OCI-LY7 (cell line): ENCODE measurements at regions not wholly inside any gene's neighbourhood (a gene's known extent, or its start where the extent isn't known, plus 50 kb on each side); places are given as distances from the start of the nearest gene placed in this dataset.

Experiments
- BruUV-seq: library from RNA; stranded (reverse); fragments of 400-500 nt; replicated peaks from 2 replicates; lab custom pipeline; 2021; lab: Mats Ljungman, UMichigan
- CTCF ChIA-PET: fragments of 300-600 bp; sonication (Branson Sonifier 250); formaldehyde crosslinking; loops from one replicate; lab custom pipeline; 2022; ENCODE audit warnings: antibody characterized with exemption; ENCODE audit not compliant: unreplicated experiment; lab: Charles Lee
- POLR2A ChIA-PET: fragments of 300-600 bp; sonication (Branson Sonifier 250); formaldehyde crosslinking; loops from one replicate; lab custom pipeline; 2022; ENCODE audit warnings: antibody characterized with exemption; lab: Charles Lee
- DNase-seq: peaks from one replicate; pipeline ENCODE4 v3.0.0-alpha.2; 2015; ENCODE audit warnings: low spot score
- H2AFZ ChIP-seq: fragments of 200-600 bp; sonication (generic), shearing (Covaris generic); 2 replicates; pipeline ENCODE4 v1.6.1; 2014; ENCODE audit warnings: mild to moderate bottlenecking, antibody characterized with exemption, low read length, moderate library complexity
- H3K27ac ChIP-seq: fragments of 200-600 bp; sonication (generic); 2 replicates; pipeline ENCODE4 v1.5.1; 2014; ENCODE audit warnings: mixed run types, low read depth, mild to moderate bottlenecking, moderate library complexity, low read length, inconsistent platforms; ENCODE audit not compliant: poor library complexity, severe bottlenecking
- H3K36me3 ChIP-seq: fragments of 200-600 bp; sonication (generic); 2 replicates; pipeline ENCODE4 v1.6.1; 2014; ENCODE audit warnings: mild to moderate bottlenecking, antibody characterized with exemption, low read length, moderate library complexity, mixed read lengths; ENCODE audit not compliant: insufficient read depth
- H3K4me1 ChIP-seq: fragments of 200-600 bp; sonication (generic); 2 replicates; pipeline ENCODE4 v1.5.1; 2014; ENCODE audit warnings: mild to moderate bottlenecking, low read length; ENCODE audit not compliant: insufficient read depth, poor library complexity, severe bottlenecking
- H3K4me2 ChIP-seq: fragments of 200-600 bp; sonication (generic); 2 replicates; pipeline ENCODE4 v1.6.1; 2014; ENCODE audit warnings: mild to moderate bottlenecking, low read length
- H3K4me3 ChIP-seq: fragments of 200-600 bp; sonication (generic); 2 replicates; pipeline ENCODE4 v1.5.1; 2014; ENCODE audit warnings: mild to moderate bottlenecking, low read depth, low read length; ENCODE audit not compliant: poor library complexity, severe bottlenecking
- H3K79me2 ChIP-seq: fragments of 200-600 bp; sonication (generic); 2 replicates; pipeline ENCODE4 v1.6.1; 2016; ENCODE audit warnings: low read depth, mild to moderate bottlenecking, low read length, moderate library complexity, mixed read lengths; ENCODE audit not compliant: insufficient read depth
- H3K9me2 ChIP-seq: fragments of 200-600 bp; sonication (generic); 2 replicates; pipeline ENCODE4 v1.6.1; 2016; ENCODE audit warnings: mild to moderate bottlenecking, low read length, mixed read lengths; ENCODE audit not compliant: insufficient read depth
- H3K9me3 ChIP-seq: fragments of 200-600 bp; sonication (generic); 2 replicates; pipeline ENCODE4 v1.6.1; 2014; ENCODE audit warnings: mild to moderate bottlenecking, mixed run types, low read length, mixed read lengths
- H4K20me1 ChIP-seq: fragments of 200-600 bp; sonication (generic); 2 replicates; pipeline ENCODE4 v1.6.1; 2014; ENCODE audit warnings: mild to moderate bottlenecking, antibody characterized with exemption, low read length, moderate library complexity, mixed read lengths; ENCODE audit not compliant: insufficient read depth
- EZH2phosphoT487 ChIP-seq: fragments of 200-600 bp; sonication (generic); IDR thresholded peaks from 2 replicates; pipeline ENCODE4 v1.6.1; 2018; ENCODE audit warnings: low read depth, borderline replicate concordance, mild to moderate bottlenecking, mixed run types, antibody characterized with exemption, low read length, moderate library complexity, mixed read lengths
- intact Hi-C: fragments of 100-400 bp; cut with micrococcal nuclease; formaldehyde crosslinking; loops from one replicate; pipeline ENCODE4 v1.10.0; 2022; ENCODE audit not compliant: unreplicated experiment
- TF ChIP-seq, protein P1 (sequence below): fragments of 200-600 bp; sonication (generic); conservative IDR thresholded peaks from 2 replicates; pipeline ENCODE4 v1.5.1; 2014; ENCODE audit warnings: mild to moderate bottlenecking, antibody characterized with exemption, low read length, moderate library complexity, mixed read lengths

DNA sequence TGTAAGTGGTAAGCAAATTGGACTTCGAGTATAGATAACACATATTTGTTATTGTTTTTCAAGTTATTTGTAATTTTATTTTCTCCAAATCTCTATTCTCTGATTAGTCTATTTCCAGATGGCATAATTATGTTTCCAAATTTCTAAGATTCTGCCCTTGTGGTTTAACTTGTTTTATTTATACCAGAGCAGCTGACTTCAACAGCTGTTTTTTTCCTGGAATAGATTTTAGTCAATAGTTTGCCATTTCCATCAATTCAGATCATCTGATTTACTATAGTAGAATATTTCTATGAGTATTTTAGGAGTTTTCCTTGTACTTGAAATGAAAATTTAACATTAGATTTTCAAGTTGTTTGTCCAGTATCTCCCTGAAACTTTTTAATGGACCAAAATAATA is 848.7 kb upstream of the MIR17HG start:
- Histone ChIP-seq H3K4me3 (no peak overlapping the region), H2AFZ (no peak overlapping the region), H3K9me2 (no peaks in the 10 kb centered on the region), H4K20me1 (no peaks in the 10 kb centered on the region), H3K27ac (no peak overlapping the region), H3K36me3 (no peaks in the 10 kb centered on the region), H3K4me1 (no peaks in the 10 kb centered on the region), H3K79me2 (no peaks in the 10 kb centered on the region), H3K4me2 (no peak overlapping the region), H3K9me3 (0 out of 2 replicates have a peak, but pooled peaks cover 5% of the 10 kb centered on the region)
- POLR2A ChIA-PET: no interaction called here
- CTCF ChIA-PET: no interaction called here
- no TSS peak for BruUV-seq
- no peak for TF ChIP-seq EZH2phosphoT487
- no peak for DNase-seq
- intact Hi-C loops: no loop called here

DNA sequence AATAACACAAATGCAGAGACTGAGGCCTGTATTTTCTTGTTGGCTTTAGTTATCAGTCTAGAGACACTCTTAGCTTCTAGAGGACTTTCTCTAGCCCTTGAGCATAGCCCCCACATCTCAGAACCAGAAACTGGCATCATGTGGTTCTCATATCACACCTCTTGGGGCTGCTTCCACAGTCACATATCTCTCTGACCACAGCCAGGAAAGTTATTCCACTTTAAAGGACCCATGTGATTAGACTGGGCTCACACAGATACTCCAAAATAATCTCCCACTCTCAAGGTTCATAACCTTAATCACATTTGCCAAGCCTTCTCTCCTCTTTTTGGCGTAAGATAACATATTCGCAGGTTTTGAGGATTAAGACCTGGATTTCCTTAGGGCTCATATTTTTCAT is 846.9 kb upstream of the MIR17HG start:
- Histone ChIP-seq H3K79me2 (no peaks in the 10 kb centered on the region), H3K4me2 (no peak overlapping the region), H3K36me3 (no peaks in the 10 kb centered on the region), H2AFZ (no peak overlapping the region), H3K4me1 (no peaks in the 10 kb centered on the region), H4K20me1 (no peaks in the 10 kb centered on the region), H3K27ac (no peak overlapping the region), H3K9me2 (no peaks in the 10 kb centered on the region), H3K4me3 (no peak overlapping the region), H3K9me3 (0 out of 2 replicates have a peak, but pooled peaks cover 5% of the 10 kb centered on the region)
- DNase-seq: no peak
- ChIA-PET CTCF (no interaction called here), POLR2A (no interaction called here)
- BruUV-seq: no TSS peak
- intact Hi-C loops: no loop called here
- TF ChIP-seq, protein P1, sequence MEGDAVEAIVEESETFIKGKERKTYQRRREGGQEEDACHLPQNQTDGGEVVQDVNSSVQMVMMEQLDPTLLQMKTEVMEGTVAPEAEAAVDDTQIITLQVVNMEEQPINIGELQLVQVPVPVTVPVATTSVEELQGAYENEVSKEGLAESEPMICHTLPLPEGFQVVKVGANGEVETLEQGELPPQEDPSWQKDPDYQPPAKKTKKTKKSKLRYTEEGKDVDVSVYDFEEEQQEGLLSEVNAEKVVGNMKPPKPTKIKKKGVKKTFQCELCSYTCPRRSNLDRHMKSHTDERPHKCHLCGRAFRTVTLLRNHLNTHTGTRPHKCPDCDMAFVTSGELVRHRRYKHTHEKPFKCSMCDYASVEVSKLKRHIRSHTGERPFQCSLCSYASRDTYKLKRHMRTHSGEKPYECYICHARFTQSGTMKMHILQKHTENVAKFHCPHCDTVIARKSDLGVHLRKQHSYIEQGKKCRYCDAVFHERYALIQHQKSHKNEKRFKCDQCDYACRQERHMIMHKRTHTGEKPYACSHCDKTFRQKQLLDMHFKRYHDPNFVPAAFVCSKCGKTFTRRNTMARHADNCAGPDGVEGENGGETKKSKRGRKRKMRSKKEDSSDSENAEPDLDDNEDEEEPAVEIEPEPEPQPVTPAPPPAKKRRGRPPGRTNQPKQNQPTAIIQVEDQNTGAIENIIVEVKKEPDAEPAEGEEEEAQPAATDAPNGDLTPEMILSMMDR: no peak

GRCh38 chr13:90502153-90502552 is 845.3 kb upstream of the MIR17HG start:
- H3K79me2 ChIP-seq: no peaks in the 10 kb centered on the region
- H3K27ac ChIP-seq: no peak overlapping the region
- no peak overlapping the region for H3K4me3 ChIP-seq
- 0 out of 2 replicates have a peak, but pooled peaks cover 8% of the 10 kb centered on the region for H3K9me3 ChIP-seq
- H4K20me1 ChIP-seq: no peaks in the 10 kb centered on the region
- CTCF ChIA-PET: no interaction called here
- H3K4me2 ChIP-seq: no peak overlapping the region
- H3K36me3 ChIP-seq: no peaks in the 10 kb centered on the region
- H2AFZ ChIP-seq: no peak overlapping the region
- intact Hi-C loops: no loop called here
- H3K4me1 ChIP-seq: no peaks in the 10 kb centered on the region
- no TSS peak for BruUV-seq
- no peaks in the 10 kb centered on the region for H3K9me2 ChIP-seq
- POLR2A ChIA-PET: interaction anchor here (1.1 to 1.5 kb wide), 2 partner anchors 11 to 40 kb away, joined by 4 read pairs; no protein-coding TSS in a partner anchor
- no peak for DNase-seq
- TF ChIP-seq, protein P1: no peak
- no peak for TF ChIP-seq EZH2phosphoT487
